B cell (primary cell): ENCODE measurements at regions not wholly inside any gene's neighbourhood (a gene's known extent, or its start where the extent isn't known, plus 50 kb on each side); places are given as distances from the start of the nearest gene placed in this dataset.

Experiments used
- ATAC-seq: fragments of 200-7000 bp; cut with Tn5 transposase; one replicate; pipeline ENCODE4 v1.10.0; 2021; ENCODE audit warnings: low read depth, mild to moderate bottlenecking, moderate number of reproducible peaks, moderate library complexity
- CTCF ChIA-PET: fragments of 350-600 bp; sonication (Branson Sonifier 250); formaldehyde crosslinking; loops from one replicate; lab custom pipeline; 2021; ENCODE audit warnings: antibody characterized with exemption, inconsistent platforms; lab: Charles Lee
- POLR2A ChIA-PET: fragments of 350-600 bp; sonication (Branson Sonifier 250); formaldehyde crosslinking; loops from one replicate; lab custom pipeline; 2021; ENCODE audit warnings: antibody characterized with exemption; lab: Charles Lee
- DNase-seq: peaks from one replicate; pipeline ENCODE4 v3.0.0; 2013
- H2AFZ ChIP-seq: 2 replicates; pipeline ENCODE4 v1.6.1; 2012; ENCODE audit warnings: mild to moderate bottlenecking, low read depth, low read length; ENCODE audit not compliant: insufficient read depth, poor library complexity, severe bottlenecking
- H3K27ac ChIP-seq, 2 donors: 1 replicate in 1 of 2; 2 replicates in 1 of 2; pipeline ENCODE4 v1.5.1; 2012 to 2013; ENCODE audit warnings: low read length in 2 of 2, mild to moderate bottlenecking in 2 of 2, moderate library complexity in 1 of 2
- H3K27me3 ChIP-seq, 4 experiments: fragments of 200-600 bp in 1 of 4; sonication (generic) in 1 of 4; replicated peaks in 1 of 4; 1 replicate in 2 of 4; 2 replicates in 2 of 4; pipeline versions ENCODE4 v1.6.1 to v1.7.0; 2013 to 2016; ENCODE audit warnings: low read length in 3 of 4, mild to moderate bottlenecking in 2 of 4, mixed read lengths in 1 of 4, moderate library complexity in 1 of 4; ENCODE audit not compliant: insufficient read depth in 4 of 4, control insufficient read depth in 3 of 4; ENCODE audit errors: control extremely low read depth in 1 of 4
- H3K36me3 ChIP-seq, 2 experiments: replicated peaks in 1 of 2; 1 replicate in 1 of 2; 2 replicates in 1 of 2; pipeline versions ENCODE4 v1.6.1 to v1.7.1; 2013; ENCODE audit warnings: low read length in 1 of 2; ENCODE audit not compliant: insufficient read depth in 2 of 2, control insufficient read depth in 1 of 2; ENCODE audit errors: control extremely low read depth in 1 of 2, extremely low read depth in 1 of 2
- H3K4me1 ChIP-seq, 2 donors: fragments of 200-600 bp in 1 of 2; sonication (generic) in 1 of 2; 1 replicate in 1 of 2; 2 replicates in 1 of 2; pipeline versions ENCODE4 v1.5.1 to v1.6.1; 2013 to 2017; ENCODE audit warnings: low read length in 2 of 2; ENCODE audit not compliant: control insufficient read depth in 2 of 2, insufficient read depth in 2 of 2
- H3K4me2 ChIP-seq: replicated peaks from 2 replicates; pipeline ENCODE3; 2012; ENCODE audit warnings: mild to moderate bottlenecking, low read depth, low read length; ENCODE audit not compliant: poor library complexity, severe bottlenecking
- H3K4me3 ChIP-seq, 5 experiments: fragments of 200-600 bp in 1 of 5; sonication (generic) in 1 of 5; 1 replicate in 3 of 5; 2 replicates in 2 of 5; pipeline versions ENCODE4 v1.5.1 to v1.7.0; 2011 to 2016; ENCODE audit warnings: low read length in 4 of 5, mild to moderate bottlenecking in 4 of 5, low read depth in 2 of 5, control low read depth in 1 of 5, moderate library complexity in 1 of 5; ENCODE audit not compliant: insufficient read depth in 1 of 5; ENCODE audit errors: control extremely low read depth in 1 of 5, extremely low read depth in 1 of 5
- H3K79me2 ChIP-seq: fragments of 200-600 bp; sonication (generic); one replicate; pipeline ENCODE4 v1.6.0; 2016; ENCODE audit warnings: low read length; ENCODE audit not compliant: control insufficient read depth, insufficient read depth
- H3K9ac ChIP-seq: fragments of 200-600 bp; sonication (generic); 2 replicates; pipeline ENCODE4 v1.6.1; 2017; ENCODE audit warnings: mild to moderate bottlenecking, low read length, moderate library complexity
- H3K9me3 ChIP-seq, 3 donors: one replicate each; pipeline versions ENCODE4 v1.6.1 to v1.7.1; 2013; ENCODE audit warnings: low read length in 2 of 3; ENCODE audit not compliant: control insufficient read depth in 2 of 3, insufficient read depth in 1 of 3; ENCODE audit errors: control extremely low read depth in 1 of 3
- H4K20me1 ChIP-seq: 2 replicates; pipeline ENCODE4 v1.6.0; 2012; ENCODE audit warnings: mild to moderate bottlenecking, low read length; ENCODE audit not compliant: insufficient read depth, control insufficient read depth, poor library complexity, severe bottlenecking
- H3K27ac Mint-ChIP-seq: one replicate; pipeline ENCODE4 v1.8.0; 2021; ENCODE audit warnings: mixed read lengths
- H3K27me3 Mint-ChIP-seq: one replicate; pipeline ENCODE4 v1.8.0; 2021; ENCODE audit warnings: mixed read lengths
- H3K4me1 Mint-ChIP-seq: one replicate; pipeline ENCODE4 v1.8.0; 2021; ENCODE audit warnings: mixed read lengths
- H3K4me3 Mint-ChIP-seq: one replicate; pipeline ENCODE4 v1.8.0; 2021; ENCODE audit warnings: mixed read lengths
- H3K9me3 Mint-ChIP-seq: one replicate; pipeline ENCODE4 v1.8.0; 2022; ENCODE audit warnings: mixed read lengths; ENCODE audit not compliant: insufficient read depth
- EZH2 ChIP-seq: IDR thresholded peaks from 2 replicates; pipeline ENCODE4 v1.6.1; 2012; ENCODE audit warnings: borderline replicate concordance, low read depth, mild to moderate bottlenecking, moderate library complexity, low read length; ENCODE audit not compliant: insufficient read depth, poor library complexity, severe bottlenecking
- WGBS: methylation state at CpG from one replicate; pipeline ENCODE4 v1.1.5; 2013; ENCODE audit warnings: missing lambda C conversion rate; ENCODE audit not compliant: insufficient coverage; 5-methylcytosine and 5-hydroxymethylcytosine counted together
- intact Hi-C: fragments of 100-400 bp; cut with micrococcal nuclease; formaldehyde crosslinking; loops from one replicate; pipeline ENCODE4 v1.10.0; 2022
- TF ChIP-seq, protein P1 (sequence below): fragments of 200-600 bp; IDR thresholded peaks from one replicate; pipeline ENCODE4 v1.8.0; 2022; ENCODE audit warnings: antibody characterized with exemption, mild to moderate bottlenecking

DNA sequence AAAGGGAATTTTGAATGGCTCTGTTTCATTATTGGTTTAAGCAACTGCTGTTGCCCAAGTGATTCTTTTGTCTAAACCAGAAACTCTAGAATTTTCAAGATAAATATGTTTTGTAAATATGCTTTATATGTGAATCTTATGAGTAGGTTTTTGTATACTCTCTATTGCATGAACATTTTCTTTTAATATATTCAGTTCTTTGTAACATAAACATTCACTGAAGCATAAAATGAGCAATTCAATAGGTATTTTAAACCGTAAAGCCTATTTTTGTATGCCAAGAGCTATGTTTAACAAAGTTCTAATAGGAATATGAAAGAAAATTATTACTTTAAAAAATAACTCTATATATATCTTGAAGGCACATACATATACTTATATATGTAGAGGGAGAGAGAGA lies 293.1 kb downstream of the PSAT1 start:
- H3K4me1 Mint-ChIP-seq: no peaks in the 10 kb centered on the region
- no peak overlapping the region for H3K4me3 ChIP-seq
- H3K27me3 Mint-ChIP-seq: no peaks in the 10 kb centered on the region
- H3K9me3 ChIP-seq: no peaks in the 10 kb centered on the region
- no CpG with 5 or more reads among the region's 1 CpG for WGBS
- no peaks in the 10 kb centered on the region for H4K20me1 ChIP-seq
- no peak overlapping the region for H3K4me3 Mint-ChIP-seq
- no peaks in the 10 kb centered on the region for H3K9me3 Mint-ChIP-seq
- TF ChIP-seq, protein P1, sequence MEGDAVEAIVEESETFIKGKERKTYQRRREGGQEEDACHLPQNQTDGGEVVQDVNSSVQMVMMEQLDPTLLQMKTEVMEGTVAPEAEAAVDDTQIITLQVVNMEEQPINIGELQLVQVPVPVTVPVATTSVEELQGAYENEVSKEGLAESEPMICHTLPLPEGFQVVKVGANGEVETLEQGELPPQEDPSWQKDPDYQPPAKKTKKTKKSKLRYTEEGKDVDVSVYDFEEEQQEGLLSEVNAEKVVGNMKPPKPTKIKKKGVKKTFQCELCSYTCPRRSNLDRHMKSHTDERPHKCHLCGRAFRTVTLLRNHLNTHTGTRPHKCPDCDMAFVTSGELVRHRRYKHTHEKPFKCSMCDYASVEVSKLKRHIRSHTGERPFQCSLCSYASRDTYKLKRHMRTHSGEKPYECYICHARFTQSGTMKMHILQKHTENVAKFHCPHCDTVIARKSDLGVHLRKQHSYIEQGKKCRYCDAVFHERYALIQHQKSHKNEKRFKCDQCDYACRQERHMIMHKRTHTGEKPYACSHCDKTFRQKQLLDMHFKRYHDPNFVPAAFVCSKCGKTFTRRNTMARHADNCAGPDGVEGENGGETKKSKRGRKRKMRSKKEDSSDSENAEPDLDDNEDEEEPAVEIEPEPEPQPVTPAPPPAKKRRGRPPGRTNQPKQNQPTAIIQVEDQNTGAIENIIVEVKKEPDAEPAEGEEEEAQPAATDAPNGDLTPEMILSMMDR: no peak
- TF ChIP-seq EZH2: no peak
- ChIA-PET CTCF (interaction anchor here (1.4 kb wide), 1 partner anchor 12 kb away, joined by 3 read pairs; no protein-coding TSS in a partner anchor), POLR2A (no interaction called here)
- no peak overlapping the region for H3K4me2 ChIP-seq
- H3K79me2 ChIP-seq: no peaks in the 10 kb centered on the region
- DNase-seq (no peak), ATAC-seq (no peak)
- intact Hi-C loops: no loop called here
- no peaks in the 10 kb centered on the region for H3K27me3 ChIP-seq
- no peaks in the 10 kb centered on the region for H3K36me3 ChIP-seq
- no peaks in the 10 kb centered on the region for H3K4me1 ChIP-seq
- no peak overlapping the region for H3K9ac ChIP-seq
- H3K27ac Mint-ChIP-seq: no peak overlapping the region
- H2AFZ ChIP-seq: no peak overlapping the region
- no peak overlapping the region for H3K27ac ChIP-seq

DNA sequence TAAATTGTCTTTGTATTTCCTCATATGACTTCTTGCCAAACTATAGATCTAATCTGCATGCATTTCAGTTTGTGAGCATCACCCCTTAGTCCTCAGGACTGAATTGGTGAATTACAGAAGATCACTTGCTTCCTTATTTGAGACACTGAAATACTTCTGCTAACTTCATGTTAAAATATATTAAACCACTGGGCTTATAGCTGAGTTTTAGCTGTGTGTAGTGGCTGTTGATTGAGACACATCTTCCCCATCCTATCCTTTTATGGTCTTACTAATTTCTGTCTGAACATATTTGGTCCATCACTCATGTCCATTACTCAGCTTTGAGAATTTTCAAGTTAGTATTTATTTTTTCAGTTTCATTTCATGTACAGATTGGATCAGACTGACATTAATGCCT lies 295.9 kb downstream of the PSAT1 start:
- intact Hi-C loops: no loop called here
- H4K20me1 ChIP-seq: no peaks in the 10 kb centered on the region

More for the DNA sequence above, 295.9 kb downstream of the PSAT1 start:
- no peak for DNase-seq
- no peak overlapping the region for H3K4me3 Mint-ChIP-seq
- ATAC-seq: no peak
- no peak overlapping the region for H3K4me2 ChIP-seq
- H3K4me1 ChIP-seq: no peaks in the 10 kb centered on the region
- POLR2A ChIA-PET: no interaction called here
- peaks cover 0 to 3% (median 0%) of the 10 kb centered on the region in 4 experiments for H3K27me3 ChIP-seq
- no peak overlapping the region for H3K4me3 ChIP-seq
- H3K27ac Mint-ChIP-seq: no peak overlapping the region
- CTCF ChIA-PET: no interaction called here
- no peaks in the 10 kb centered on the region for H3K4me1 Mint-ChIP-seq
- no peaks in the 10 kb centered on the region for H3K79me2 ChIP-seq
- H2AFZ ChIP-seq: no peak overlapping the region
- no peak for TF ChIP-seq EZH2
- TF ChIP-seq, protein P1: no peak
- no peak overlapping the region for H3K9ac ChIP-seq
- no peaks in the 10 kb centered on the region for H3K36me3 ChIP-seq
- H3K27me3 Mint-ChIP-seq: peaks cover 14% of the 10 kb centered on the region
- H3K27ac ChIP-seq: no peak overlapping the region
- H3K9me3 Mint-ChIP-seq: no peaks in the 10 kb centered on the region
- H3K9me3 ChIP-seq: no peaks in the 10 kb centered on the region
